Panc1 (cell line): ENCODE measurements at regions not wholly inside any gene's neighbourhood (a gene's known extent, or its start where the extent isn't known, plus 50 kb on each side); places are given as distances from the start of the nearest gene placed in this dataset.

Source experiments
- ATAC-seq: fragments of 200-7000 bp; cut with Tn5 transposase; 2 replicates; pipeline ENCODE4 v1.9.1; 2020; ENCODE audit warnings: mild to moderate bottlenecking, moderate library complexity
- BruUV-seq: library from RNA; stranded (reverse); fragments of 400-500 nt; replicated peaks from 2 replicates; lab custom pipeline; 2021; lab: Mats Ljungman, UMichigan
- CTCF ChIA-PET: fragments of 300-600 bp; sonication (Branson Sonifier 250); formaldehyde crosslinking; loops from one replicate; lab custom pipeline; 2022; ENCODE audit warnings: antibody characterized with exemption; lab: Charles Lee
- POLR2A ChIA-PET: fragments of 300-600 bp; sonication (Branson Sonifier 250); formaldehyde crosslinking; loops from one replicate; lab custom pipeline; 2022; ENCODE audit warnings: antibody characterized with exemption; lab: Charles Lee
- DNase-seq: peaks from one replicate; pipeline ENCODE4 v3.0.0-alpha.2; 2010; ENCODE audit warnings: low read depth, low spot score
- H3K27ac ChIP-seq: 2 replicates; pipeline ENCODE4 v1.5.1; 2011; ENCODE audit warnings: mild to moderate bottlenecking, low read length, inconsistent platforms
- H3K27me3 ChIP-seq: fragments of 200-500 bp; sonication (Bioruptor generic); 2 replicates; pipeline ENCODE4 v1.6.0; 2014; ENCODE audit warnings: low read length, inconsistent platforms; ENCODE audit not compliant: control insufficient read depth, insufficient read depth
- H3K36me3 ChIP-seq: fragments of 200-500 bp; sonication (Bioruptor generic); 2 replicates; pipeline ENCODE4 v1.5.1; 2014; ENCODE audit warnings: inconsistent platforms, mild to moderate bottlenecking, low read length, moderate library complexity; ENCODE audit not compliant: control insufficient read depth, insufficient read depth
- H3K4me1 ChIP-seq: 2 replicates; pipeline ENCODE4 v1.5.1; 2011; ENCODE audit warnings: inconsistent platforms, mild to moderate bottlenecking, low read length, moderate library complexity; ENCODE audit not compliant: control insufficient read depth, insufficient read depth
- H3K4me3 ChIP-seq, 2 experiments: 2 replicates each; pipeline ENCODE4 v1.5.1; 2011 to 2012; ENCODE audit warnings: low read depth in 2 of 2, low read length in 2 of 2, mild to moderate bottlenecking in 2 of 2, inconsistent platforms in 1 of 2, moderate library complexity in 1 of 2
- H3K9me3 ChIP-seq: fragments of 200-500 bp; sonication (Bioruptor generic); 2 replicates; pipeline ENCODE4 v1.5.1; 2014; ENCODE audit warnings: low read depth, mild to moderate bottlenecking, inconsistent platforms, low read length, moderate library complexity; ENCODE audit not compliant: control insufficient read depth, insufficient read depth
- POLR2AphosphoS5 ChIP-seq: IDR thresholded peaks from 2 replicates; pipeline ENCODE4 v1.6.1; 2012; ENCODE audit warnings: mild to moderate bottlenecking, low read depth, low read length, moderate library complexity
- SIN3A ChIP-seq: IDR thresholded peaks from 2 replicates; pipeline ENCODE4 v1.6.1; 2012; ENCODE audit warnings: low read depth, mild to moderate bottlenecking, low read length, moderate library complexity, borderline replicate concordance; ENCODE audit not compliant: insufficient read depth
- TCF7L2 ChIP-seq: IDR thresholded peaks from 2 replicates; pipeline ENCODE4 v1.6.1; 2011; ENCODE audit warnings: mild to moderate bottlenecking, low read depth, low read length, inconsistent platforms
- in situ Hi-C: cut with HindIII; loops from 2 replicates; pipeline ENCODE4 v1.10.0; 2016; ENCODE audit warnings: low sequenced_read_pairs, low pct_unique_long_range_greater_than_20kb
- intact Hi-C: fragments of 100-400 bp; cut with micrococcal nuclease; formaldehyde crosslinking; loops from one replicate; pipeline ENCODE4 v1.10.0; 2022; ENCODE audit not compliant: unreplicated experiment
- TF ChIP-seq, protein P1 (sequence below), 2 experiments: IDR thresholded peaks; 2 replicates each; pipeline ENCODE4 v1.6.1; 2011 to 2012; ENCODE audit warnings: low read depth in 2 of 2, control low read depth in 1 of 2, low read length in 1 of 2, mild to moderate bottlenecking in 1 of 2, moderate library complexity in 1 of 2; ENCODE audit not compliant: insufficient read depth in 1 of 2
- TF ChIP-seq, protein P2 (sequence below): fragments of 450-650 bp; IDR thresholded peaks from 2 replicates; pipeline ENCODE4 v1.5.1; 2017; ENCODE audit warnings: mild to moderate bottlenecking

DNA sequence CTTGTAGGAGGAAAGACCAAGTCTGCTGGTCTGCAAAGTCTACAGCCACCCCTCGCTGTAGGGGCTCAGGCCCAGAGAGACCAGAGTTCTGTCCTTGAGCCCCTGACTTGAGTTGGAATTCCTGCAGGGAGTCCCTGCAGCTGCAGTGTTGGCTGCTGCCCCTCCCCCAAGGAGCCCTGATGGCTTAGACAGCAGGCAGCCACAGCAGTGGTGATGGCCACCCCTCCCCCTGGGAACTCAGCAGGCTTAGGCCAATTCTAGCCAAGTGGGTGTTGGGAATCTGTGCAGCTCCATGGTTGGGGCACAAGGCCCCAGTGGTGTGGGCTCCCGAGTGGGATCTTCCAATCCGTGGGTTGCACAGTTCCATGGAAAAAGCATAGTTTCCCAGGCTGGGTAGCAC, 345.4 kb downstream of the CD109 start:
- no peak overlapping the region for H3K27ac ChIP-seq
- no TSS peak for BruUV-seq
- ChIA-PET POLR2A (no interaction called here), CTCF (no interaction called here)
- H3K4me1 ChIP-seq = no peaks in the 10 kb centered on the region
- in situ Hi-C loops = no loop called here
- intact Hi-C loops = no loop called here
- TF ChIP-seq POLR2AphosphoS5 (no peak), TCF7L2 (no peak), SIN3A (no peak)
- TF ChIP-seq, protein P1, sequence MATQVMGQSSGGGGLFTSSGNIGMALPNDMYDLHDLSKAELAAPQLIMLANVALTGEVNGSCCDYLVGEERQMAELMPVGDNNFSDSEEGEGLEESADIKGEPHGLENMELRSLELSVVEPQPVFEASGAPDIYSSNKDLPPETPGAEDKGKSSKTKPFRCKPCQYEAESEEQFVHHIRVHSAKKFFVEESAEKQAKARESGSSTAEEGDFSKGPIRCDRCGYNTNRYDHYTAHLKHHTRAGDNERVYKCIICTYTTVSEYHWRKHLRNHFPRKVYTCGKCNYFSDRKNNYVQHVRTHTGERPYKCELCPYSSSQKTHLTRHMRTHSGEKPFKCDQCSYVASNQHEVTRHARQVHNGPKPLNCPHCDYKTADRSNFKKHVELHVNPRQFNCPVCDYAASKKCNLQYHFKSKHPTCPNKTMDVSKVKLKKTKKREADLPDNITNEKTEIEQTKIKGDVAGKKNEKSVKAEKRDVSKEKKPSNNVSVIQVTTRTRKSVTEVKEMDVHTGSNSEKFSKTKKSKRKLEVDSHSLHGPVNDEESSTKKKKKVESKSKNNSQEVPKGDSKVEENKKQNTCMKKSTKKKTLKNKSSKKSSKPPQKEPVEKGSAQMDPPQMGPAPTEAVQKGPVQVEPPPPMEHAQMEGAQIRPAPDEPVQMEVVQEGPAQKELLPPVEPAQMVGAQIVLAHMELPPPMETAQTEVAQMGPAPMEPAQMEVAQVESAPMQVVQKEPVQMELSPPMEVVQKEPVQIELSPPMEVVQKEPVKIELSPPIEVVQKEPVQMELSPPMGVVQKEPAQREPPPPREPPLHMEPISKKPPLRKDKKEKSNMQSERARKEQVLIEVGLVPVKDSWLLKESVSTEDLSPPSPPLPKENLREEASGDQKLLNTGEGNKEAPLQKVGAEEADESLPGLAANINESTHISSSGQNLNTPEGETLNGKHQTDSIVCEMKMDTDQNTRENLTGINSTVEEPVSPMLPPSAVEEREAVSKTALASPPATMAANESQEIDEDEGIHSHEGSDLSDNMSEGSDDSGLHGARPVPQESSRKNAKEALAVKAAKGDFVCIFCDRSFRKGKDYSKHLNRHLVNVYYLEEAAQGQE (IDR thresholded peaks at IDR 0.05; ENCODE audit: insufficient read depth in 1 of 2, low read depth in 2 of 2, low read length in 1 of 2) = no peak
- TF ChIP-seq, protein P2, sequence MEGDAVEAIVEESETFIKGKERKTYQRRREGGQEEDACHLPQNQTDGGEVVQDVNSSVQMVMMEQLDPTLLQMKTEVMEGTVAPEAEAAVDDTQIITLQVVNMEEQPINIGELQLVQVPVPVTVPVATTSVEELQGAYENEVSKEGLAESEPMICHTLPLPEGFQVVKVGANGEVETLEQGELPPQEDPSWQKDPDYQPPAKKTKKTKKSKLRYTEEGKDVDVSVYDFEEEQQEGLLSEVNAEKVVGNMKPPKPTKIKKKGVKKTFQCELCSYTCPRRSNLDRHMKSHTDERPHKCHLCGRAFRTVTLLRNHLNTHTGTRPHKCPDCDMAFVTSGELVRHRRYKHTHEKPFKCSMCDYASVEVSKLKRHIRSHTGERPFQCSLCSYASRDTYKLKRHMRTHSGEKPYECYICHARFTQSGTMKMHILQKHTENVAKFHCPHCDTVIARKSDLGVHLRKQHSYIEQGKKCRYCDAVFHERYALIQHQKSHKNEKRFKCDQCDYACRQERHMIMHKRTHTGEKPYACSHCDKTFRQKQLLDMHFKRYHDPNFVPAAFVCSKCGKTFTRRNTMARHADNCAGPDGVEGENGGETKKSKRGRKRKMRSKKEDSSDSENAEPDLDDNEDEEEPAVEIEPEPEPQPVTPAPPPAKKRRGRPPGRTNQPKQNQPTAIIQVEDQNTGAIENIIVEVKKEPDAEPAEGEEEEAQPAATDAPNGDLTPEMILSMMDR = no peak
- H3K4me3 ChIP-seq = no peak overlapping the region
- H3K27me3 ChIP-seq = no peaks in the 10 kb centered on the region
- H3K36me3 ChIP-seq = no peaks in the 10 kb centered on the region; the same call in 1 of the 2 replicates
- no peaks in the 10 kb centered on the region for H3K9me3 ChIP-seq
- DNase-seq (no peak), ATAC-seq (no peak)

DNA sequence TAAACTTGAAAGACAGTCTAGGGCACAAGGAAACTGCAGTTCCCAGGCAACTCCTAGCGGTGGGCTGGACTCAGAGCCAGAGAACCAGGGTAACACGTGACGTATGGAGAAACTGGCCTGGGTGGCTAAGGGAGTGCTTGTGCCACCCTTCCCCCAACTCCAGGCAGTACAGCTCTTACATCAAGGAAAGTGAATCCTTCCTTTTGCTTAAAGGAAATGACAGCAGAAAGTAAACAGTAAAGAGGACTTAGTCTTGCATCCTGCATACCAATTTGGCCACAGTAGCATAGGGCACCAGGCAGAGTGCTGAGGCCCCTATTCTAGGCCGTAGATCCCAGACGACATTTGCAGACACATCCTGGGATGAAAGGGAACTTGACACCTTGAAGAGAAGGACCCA, 322.8 kb downstream of the CD109 start:
- POLR2A ChIA-PET = no interaction called here
- Histone ChIP-seq H3K36me3 (no peaks in the 10 kb centered on the region), H3K4me1 (no peaks in the 10 kb centered on the region), H3K9me3 (no peaks in the 10 kb centered on the region), H3K4me3 (no peak overlapping the region), H3K27me3 (no peaks in the 10 kb centered on the region), H3K27ac (no peak overlapping the region)
- intact Hi-C loops (no loop called here), in situ Hi-C loops (no loop called here)
- TF ChIP-seq, protein P1 (IDR thresholded peaks at IDR 0.05; ENCODE audit: insufficient read depth in 1 of 2, low read depth in 2 of 2, low read length in 1 of 2) = no peak
- TF ChIP-seq, protein P2 = no peak
- TF ChIP-seq TCF7L2 = no peak
- no peak for TF ChIP-seq SIN3A
- TF ChIP-seq POLR2AphosphoS5 = no peak
- CTCF ChIA-PET = no interaction called here
- no TSS peak for BruUV-seq
- DNase-seq (no peak), ATAC-seq (no peak)
